OCI-LY7 (cell line): ENCODE measurements at regions not wholly inside any gene's neighbourhood (a gene's known extent, or its start where the extent isn't known, plus 50 kb on each side); places are given as distances from the start of the nearest gene placed in this dataset.

Experiments
- EZH2phosphoT487 ChIP-seq: fragments of 200-600 bp; sonication (generic); IDR thresholded peaks from 2 replicates; pipeline ENCODE4 v1.6.1; 2018; ENCODE audit warnings: low read depth, borderline replicate concordance, mild to moderate bottlenecking, mixed run types, antibody characterized with exemption, low read length, moderate library complexity, mixed read lengths
- TF ChIP-seq, protein P1 (sequence below): fragments of 200-600 bp; sonication (generic); conservative IDR thresholded peaks from 2 replicates; pipeline ENCODE4 v1.5.1; 2014; ENCODE audit warnings: mild to moderate bottlenecking, antibody characterized with exemption, low read length, moderate library complexity, mixed read lengths

DNA sequence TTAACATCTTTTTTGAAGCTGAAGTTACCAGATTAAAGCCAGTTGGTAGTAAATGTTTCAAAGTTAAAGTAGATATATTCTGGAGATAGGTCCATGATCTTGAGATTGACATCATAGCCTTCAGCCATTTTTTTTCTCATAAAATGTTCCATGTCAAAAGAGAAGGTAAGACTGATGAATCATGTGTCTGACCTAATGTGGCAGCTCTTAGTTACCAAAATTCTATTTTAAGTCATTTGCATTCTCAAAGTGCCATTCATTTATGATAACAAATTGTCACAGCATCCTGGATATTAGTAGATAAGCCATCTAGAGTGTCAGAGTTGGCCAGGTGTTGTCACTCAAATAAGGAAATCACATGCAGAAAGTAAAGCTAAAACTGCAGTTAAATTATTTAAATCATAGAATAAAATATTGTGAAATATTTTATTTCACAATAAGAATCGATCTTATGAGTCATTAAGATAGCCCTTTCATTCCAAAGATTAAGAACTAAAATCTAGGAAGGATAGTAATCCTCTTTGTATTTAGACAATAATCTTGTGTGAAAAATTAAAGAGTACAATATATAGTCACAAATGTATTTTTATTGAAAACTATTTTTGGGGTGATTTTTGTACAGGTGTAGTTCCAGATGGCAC is 65.7 kb upstream of the ADAD1 start:
- TF ChIP-seq, protein P1, sequence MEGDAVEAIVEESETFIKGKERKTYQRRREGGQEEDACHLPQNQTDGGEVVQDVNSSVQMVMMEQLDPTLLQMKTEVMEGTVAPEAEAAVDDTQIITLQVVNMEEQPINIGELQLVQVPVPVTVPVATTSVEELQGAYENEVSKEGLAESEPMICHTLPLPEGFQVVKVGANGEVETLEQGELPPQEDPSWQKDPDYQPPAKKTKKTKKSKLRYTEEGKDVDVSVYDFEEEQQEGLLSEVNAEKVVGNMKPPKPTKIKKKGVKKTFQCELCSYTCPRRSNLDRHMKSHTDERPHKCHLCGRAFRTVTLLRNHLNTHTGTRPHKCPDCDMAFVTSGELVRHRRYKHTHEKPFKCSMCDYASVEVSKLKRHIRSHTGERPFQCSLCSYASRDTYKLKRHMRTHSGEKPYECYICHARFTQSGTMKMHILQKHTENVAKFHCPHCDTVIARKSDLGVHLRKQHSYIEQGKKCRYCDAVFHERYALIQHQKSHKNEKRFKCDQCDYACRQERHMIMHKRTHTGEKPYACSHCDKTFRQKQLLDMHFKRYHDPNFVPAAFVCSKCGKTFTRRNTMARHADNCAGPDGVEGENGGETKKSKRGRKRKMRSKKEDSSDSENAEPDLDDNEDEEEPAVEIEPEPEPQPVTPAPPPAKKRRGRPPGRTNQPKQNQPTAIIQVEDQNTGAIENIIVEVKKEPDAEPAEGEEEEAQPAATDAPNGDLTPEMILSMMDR, result no peak
- TF ChIP-seq EZH2phosphoT487, result no peak
